ENCODE measurements at regions not wholly inside any gene's neighbourhood (a gene's known extent, or its start where the extent isn't known, plus 50 kb on each side); places are given as distances from the start of the nearest gene placed in this dataset.

GRCh38 chr4:134024251-134024650, 177.3 kb downstream of the PABPC4L start:
- peak; percentile 49 for TF ChIP-seq CTCF (conservative IDR thresholded peaks at IDR 0.05; ENCODE audit: low read depth, low read length)
- no peak overlapping the region for H3K4me3 ChIP-seq (ENCODE audit: low read depth, low read length)
- DNase-seq (ENCODE audit: low read depth), result peak; percentile 50

GRCh38 chr4:134019657-134020056, 181.9 kb downstream of the PABPC4L start:
- no peak for DNase-seq (ENCODE audit: low read depth)
- no peak for TF ChIP-seq CTCF (conservative IDR thresholded peaks at IDR 0.05; ENCODE audit: low read depth, low read length)
- no peak overlapping the region for H3K4me3 ChIP-seq (ENCODE audit: low read depth, low read length)

- DNase-seq (ENCODE audit: low read depth), result no peak
- no peak overlapping the region for H3K4me3 ChIP-seq (ENCODE audit: low read depth, low read length)
- no peak for TF ChIP-seq CTCF (conservative IDR thresholded peaks at IDR 0.05; ENCODE audit: low read depth, low read length)
Observed at GRCh38 chr4:134018846-134019245, 182.7 kb downstream of the PABPC4L start.

GRCh38 chr4:134001057-134001456, 200.5 kb downstream of the PABPC4L start:
- no peak overlapping the region for H3K4me3 ChIP-seq (ENCODE audit: low read depth, low read length)
- TF ChIP-seq CTCF (conservative IDR thresholded peaks at IDR 0.05; ENCODE audit: low read depth, low read length), result no peak
- DNase-seq (ENCODE audit: low read depth), result no peak

- TF ChIP-seq CTCF (conservative IDR thresholded peaks at IDR 0.05; ENCODE audit: low read depth, low read length), result no peak
- H3K4me3 ChIP-seq (ENCODE audit: low read depth, low read length), result no peak overlapping the region
- DNase-seq (ENCODE audit: low read depth), result no peak
Observed at GRCh38 chr4:133997436-133997835, 204.2 kb downstream of the PABPC4L start.

GRCh38 chr4:133996431-133997121, 205.0 kb downstream of the PABPC4L start:
- TF ChIP-seq CTCF (conservative IDR thresholded peaks at IDR 0.05; ENCODE audit: low read depth, low read length), result no peak
- DNase-seq (ENCODE audit: low read depth), result peak; percentile 9
- H3K4me3 ChIP-seq (ENCODE audit: low read depth, low read length), result no peak overlapping the region

Data from choroid plexus epithelial cell (primary cell).